PC-9 (cell line): ENCODE measurements at regions not wholly inside any gene's neighbourhood (a gene's known extent, or its start where the extent isn't known, plus 50 kb on each side); places are given as distances from the start of the nearest gene placed in this dataset.

Source experiments
- BruUV-seq: library from RNA; stranded (reverse); fragments of 400-500 nt; replicated peaks from 2 replicates; lab custom pipeline; 2021; lab: Mats Ljungman, UMichigan
- CTCF ChIA-PET: fragments of 300-600 bp; sonication (Branson Sonifier 250); formaldehyde crosslinking; loops from one replicate; lab custom pipeline; 2022; ENCODE audit warnings: antibody characterized with exemption; lab: Charles Lee
- POLR2A ChIA-PET: fragments of 300-600 bp; sonication (Branson Sonifier 250); formaldehyde crosslinking; loops from one replicate; lab custom pipeline; 2022; ENCODE audit warnings: antibody characterized with exemption; ENCODE audit not compliant: unreplicated experiment; lab: Charles Lee
- DNase-seq, 2 experiments: peaks; one replicate each; pipeline versions ENCODE4 v3.0.0 to v3.0.0-alpha.2; 2015 to 2022; ENCODE audit warnings: mixed read lengths in 1 of 2
- H2AFZ ChIP-seq: fragments of 200-600 bp; sonication (generic); 2 replicates; pipeline ENCODE4 v1.8.1; 2017; ENCODE audit warnings: antibody characterized with exemption
- H3F3A ChIP-seq: fragments of 200-600 bp; sonication (generic); 2 replicates; pipeline ENCODE4 v1.8.1; 2017; ENCODE audit warnings: antibody characterized with exemption, mild to moderate bottlenecking, low read depth; ENCODE audit not compliant: insufficient read depth
- H3K27ac ChIP-seq: fragments of 200-600 bp; sonication (generic); 2 replicates; pipeline ENCODE4 v1.6.1; 2016; ENCODE audit warnings: mixed run types
- H3K27me3 ChIP-seq: fragments of 200-600 bp; sonication (generic); 2 replicates; pipeline ENCODE4 v1.6.1; 2016; ENCODE audit warnings: low read depth, mixed run types; ENCODE audit not compliant: insufficient read depth
- H3K36me3 ChIP-seq: fragments of 200-600 bp; sonication (generic); 2 replicates; pipeline ENCODE4 v1.6.1; 2016; ENCODE audit warnings: low read depth, mixed run types
- H3K4me1 ChIP-seq: fragments of 200-600 bp; sonication (generic); replicated peaks from 2 replicates; pipeline ENCODE4 v1.6.1; 2016; ENCODE audit warnings: mixed run types; ENCODE audit not compliant: insufficient read depth
- H3K4me2 ChIP-seq: fragments of 200-600 bp; sonication (generic); 2 replicates; pipeline ENCODE4 v1.6.1; 2017; ENCODE audit warnings: mixed run types
- H3K4me3 ChIP-seq: fragments of 200-600 bp; sonication (generic); 2 replicates; pipeline ENCODE4 v1.6.1; 2016; ENCODE audit warnings: mixed run types
- H3K79me2 ChIP-seq: fragments of 200-600 bp; sonication (generic); 2 replicates; pipeline ENCODE4 v1.6.1; 2017; ENCODE audit warnings: low read depth, mixed run types
- H3K9me2 ChIP-seq: fragments of 200-600 bp; sonication (generic); 2 replicates; pipeline ENCODE4 v1.8.1; 2017; ENCODE audit warnings: mild to moderate bottlenecking; ENCODE audit not compliant: insufficient read depth
- H3K9me3 ChIP-seq: fragments of 200-600 bp; sonication (generic); 2 replicates; pipeline ENCODE4 v1.8.1; 2016; ENCODE audit warnings: low read depth; ENCODE audit not compliant: insufficient read depth
- H4K20me1 ChIP-seq: fragments of 200-600 bp; sonication (generic); 2 replicates; pipeline ENCODE4 v1.8.1; 2017; ENCODE audit not compliant: insufficient read depth
- EZH2 ChIP-seq: fragments of 200-600 bp; sonication (generic); IDR thresholded peaks from 2 replicates; pipeline ENCODE4 v1.8.0; 2017; ENCODE audit warnings: antibody characterized with exemption, low read depth
- intact Hi-C: fragments of 100-400 bp; cut with micrococcal nuclease; formaldehyde crosslinking; loops from one replicate; pipeline ENCODE4 v1.10.0; 2022; ENCODE audit not compliant: unreplicated experiment
- TF ChIP-seq, protein P1 (sequence below): fragments of 200-600 bp; sonication (generic); conservative IDR thresholded peaks from 2 replicates; pipeline ENCODE4 v1.6.1; 2017; ENCODE audit warnings: mixed run types, antibody characterized with exemption, mild to moderate bottlenecking, moderate library complexity

DNA sequence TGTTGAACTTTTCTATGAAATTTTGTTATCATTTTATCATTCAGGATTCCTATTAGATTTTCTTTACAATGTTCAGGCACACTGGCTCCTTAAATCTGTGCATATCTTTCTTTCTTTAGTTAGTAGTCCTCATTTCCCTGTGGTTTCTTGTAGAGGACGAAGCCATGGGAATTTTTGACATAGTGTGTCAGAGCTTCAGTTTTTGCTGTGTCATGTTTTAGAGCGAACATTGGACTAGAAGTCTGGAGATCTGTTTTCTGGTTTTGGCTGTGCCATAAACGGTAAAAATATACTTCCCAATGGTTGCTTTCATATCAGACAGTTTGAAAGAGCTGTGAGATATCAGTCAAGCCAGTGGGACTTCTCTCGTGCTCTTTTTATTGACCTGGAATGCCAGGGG is 105.2 kb downstream of the CHCHD4 start:
- ChIA-PET CTCF (no interaction called here), POLR2A (interaction anchor here (1.0 kb wide), 1 partner anchor 169 kb away, joined by 3 read pairs; no protein-coding TSS in a partner anchor)
- 0 out of 2 replicates have a peak, but pooled peaks cover 3% of the 10 kb centered on the region for H3F3A ChIP-seq
- H3K79me2 ChIP-seq, result no peaks in the 10 kb centered on the region
- H3K4me3 ChIP-seq, result no peak overlapping the region
- DNase-seq, result peak in 1 of 2 experiments; percentile 10
- H3K36me3 ChIP-seq, result no peaks in the 10 kb centered on the region
- no peaks in the 10 kb centered on the region for H4K20me1 ChIP-seq
- H3K9me3 ChIP-seq, result no peaks in the 10 kb centered on the region
- H3K4me1 ChIP-seq, result peaks cover 7% of the 10 kb centered on the region; the same call in 1 of the 2 replicates
- intact Hi-C loops, result loop anchor here (5.0 kb wide), 3 partner anchors 122 to 388 kb away; partner anchors contain the start of genes LSM3 and XPC
- H3K27me3 ChIP-seq, result no peaks in the 10 kb centered on the region
- H3K9me2 ChIP-seq, result no peaks in the 10 kb centered on the region
- TSS peak; percentile 49 for BruUV-seq
- TF ChIP-seq, protein P1, sequence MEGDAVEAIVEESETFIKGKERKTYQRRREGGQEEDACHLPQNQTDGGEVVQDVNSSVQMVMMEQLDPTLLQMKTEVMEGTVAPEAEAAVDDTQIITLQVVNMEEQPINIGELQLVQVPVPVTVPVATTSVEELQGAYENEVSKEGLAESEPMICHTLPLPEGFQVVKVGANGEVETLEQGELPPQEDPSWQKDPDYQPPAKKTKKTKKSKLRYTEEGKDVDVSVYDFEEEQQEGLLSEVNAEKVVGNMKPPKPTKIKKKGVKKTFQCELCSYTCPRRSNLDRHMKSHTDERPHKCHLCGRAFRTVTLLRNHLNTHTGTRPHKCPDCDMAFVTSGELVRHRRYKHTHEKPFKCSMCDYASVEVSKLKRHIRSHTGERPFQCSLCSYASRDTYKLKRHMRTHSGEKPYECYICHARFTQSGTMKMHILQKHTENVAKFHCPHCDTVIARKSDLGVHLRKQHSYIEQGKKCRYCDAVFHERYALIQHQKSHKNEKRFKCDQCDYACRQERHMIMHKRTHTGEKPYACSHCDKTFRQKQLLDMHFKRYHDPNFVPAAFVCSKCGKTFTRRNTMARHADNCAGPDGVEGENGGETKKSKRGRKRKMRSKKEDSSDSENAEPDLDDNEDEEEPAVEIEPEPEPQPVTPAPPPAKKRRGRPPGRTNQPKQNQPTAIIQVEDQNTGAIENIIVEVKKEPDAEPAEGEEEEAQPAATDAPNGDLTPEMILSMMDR, result no peak
- no peak for TF ChIP-seq EZH2
- no peak overlapping the region for H2AFZ ChIP-seq
- H3K27ac ChIP-seq, result no peak overlapping the region
- H3K4me2 ChIP-seq, result no peak overlapping the region

DNA sequence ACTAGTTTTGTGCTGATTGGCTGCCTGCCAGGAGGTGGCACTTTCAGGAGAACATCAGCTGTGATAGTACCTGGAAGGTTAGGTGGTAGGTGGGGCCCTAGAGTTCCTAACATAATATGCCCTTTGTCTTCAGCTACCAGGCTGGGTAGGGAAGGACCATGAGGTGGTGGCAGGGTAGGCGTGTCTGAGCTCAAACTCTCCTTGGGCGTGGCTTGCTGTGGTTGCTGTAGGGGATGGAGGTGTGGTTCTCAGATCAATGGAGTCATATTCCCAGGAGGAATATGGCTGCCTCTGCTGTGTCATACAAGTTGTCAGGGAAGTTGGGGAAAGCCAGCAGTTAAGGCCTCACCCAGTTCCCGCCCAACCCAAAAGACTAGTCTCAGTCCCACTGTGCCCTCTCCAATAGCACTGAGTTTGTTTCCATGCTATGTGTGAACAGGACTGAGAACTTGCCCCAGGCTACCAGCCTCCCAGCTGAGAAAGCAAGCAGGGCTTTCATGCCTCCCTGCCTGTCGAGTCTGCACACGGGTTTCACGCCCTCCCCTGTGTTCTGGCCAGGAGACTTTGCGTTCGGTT is 107.7 kb downstream of the CHCHD4 start:
- Histone ChIP-seq H3K27ac (0 out of 2 replicates have a peak overlapping the region, but pooled peaks have one; percentile 24), H3K27me3 (no peaks in the 10 kb centered on the region; the same call in 1 of the 2 replicates)

DNA sequence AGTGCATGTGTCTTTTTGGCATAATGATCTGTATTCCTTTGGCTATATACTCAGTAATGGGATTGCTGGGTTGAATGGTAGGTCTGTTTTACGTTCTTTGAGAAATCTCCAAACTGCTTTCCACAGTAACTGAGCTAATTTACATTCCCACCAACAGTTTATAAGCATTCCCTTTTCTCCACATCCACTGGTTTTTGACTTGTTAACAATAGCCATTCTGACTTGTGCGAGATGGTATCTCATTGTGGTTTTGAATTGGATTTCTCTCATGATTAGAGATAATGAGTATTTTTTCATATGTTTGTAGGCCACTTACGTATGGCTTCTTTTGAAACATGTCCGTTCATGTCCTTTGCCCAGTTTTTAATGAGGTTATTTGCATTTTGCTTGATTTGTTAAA is 117.7 kb downstream of the CHCHD4 start:
- TF ChIP-seq EZH2, result no peak
- TF ChIP-seq, protein P1, result no peak
- no peak for DNase-seq
- H3K4me3 ChIP-seq, result no peak overlapping the region
- H3K4me1 ChIP-seq, result no peaks in the 10 kb centered on the region
- 0 out of 2 replicates have a peak, but pooled peaks cover 6% of the 10 kb centered on the region for H3K27me3 ChIP-seq
- no peaks in the 10 kb centered on the region for H3K79me2 ChIP-seq
- POLR2A ChIA-PET, result no interaction called here
- H3K4me2 ChIP-seq, result no peak overlapping the region
- no peaks in the 10 kb centered on the region for H4K20me1 ChIP-seq
- no peaks in the 10 kb centered on the region for H3K9me3 ChIP-seq
- no peaks in the 10 kb centered on the region for H3F3A ChIP-seq
- H3K27ac ChIP-seq, result no peak overlapping the region
- CTCF ChIA-PET, result no interaction called here
- intact Hi-C loops, result no loop called here
- BruUV-seq, result no TSS peak
- no peaks in the 10 kb centered on the region for H3K36me3 ChIP-seq
- no peak overlapping the region for H2AFZ ChIP-seq
- no peaks in the 10 kb centered on the region for H3K9me2 ChIP-seq

More for the DNA sequence above, 107.7 kb downstream of the CHCHD4 start:
- no peaks in the 10 kb centered on the region for H3K36me3 ChIP-seq
- H3K9me3 ChIP-seq, result no peaks in the 10 kb centered on the region
- ChIA-PET CTCF (interaction anchor here (0.6 kb wide), 1 partner anchor 1526 kb away, joined by 3 read pairs; no protein-coding TSS in a partner anchor), POLR2A (interaction anchor here (0.5 to 1.2 kb wide), 6 partner anchors 20 to 589 kb away, joined by 3 to 7 read pairs (median 4); partner anchors contain the start of genes CHCHD4 and TMEM43)
- peak overlapping the region; percentile 56; the same call in 1 of the 2 replicates for H2AFZ ChIP-seq
- TF ChIP-seq, protein P1, result no peak
- no peak for TF ChIP-seq EZH2
- intact Hi-C loops, result loop anchor here (2.0 to 5.0 kb wide), 4 partner anchors 108 to 390 kb away; partner anchors contain the start of genes CHCHD4, LSM3, TMEM43 and XPC
- no peaks in the 10 kb centered on the region for H3K9me2 ChIP-seq
- 0 out of 2 replicates have a peak, but pooled peaks cover 3% of the 10 kb centered on the region for H3F3A ChIP-seq
- H3K4me3 ChIP-seq, result no peak overlapping the region
- peaks cover 7% of the 10 kb centered on the region; the same call in 1 of the 2 replicates for H3K4me1 ChIP-seq
- H4K20me1 ChIP-seq, result no peaks in the 10 kb centered on the region
- peak overlapping the region; percentile 53 for H3K4me2 ChIP-seq
- no TSS peak for BruUV-seq
- DNase-seq, result peak; percentile 79 to 88
- H3K79me2 ChIP-seq, result no peaks in the 10 kb centered on the region
